Stomach (tissue), 4 donors: ENCODE measurements at regions not wholly inside any gene's neighbourhood (a gene's known extent, or its start where the extent isn't known, plus 50 kb on each side); places are given as distances from the start of the nearest gene placed in this dataset.

Experiments
- POLR2A ChIP-seq, 4 donors: fragments of 450-650 bp; IDR thresholded peaks; one replicate each; pipeline ENCODE4 v1.6.1; 2016; ENCODE audit warnings: antibody characterized with exemption in 4 of 4, control low read depth in 2 of 4, mild to moderate bottlenecking in 1 of 4, moderate library complexity in 1 of 4
- TF ChIP-seq, protein P1 (sequence below), 7 experiments: fragments of 450-650 bp in 4 of 7; fragments of 200-600 bp in 3 of 7; sonication (generic) in 3 of 7; IDR thresholded peaks; one replicate each; pipeline ENCODE4 v1.5.1; 2016 to 2019; ENCODE audit warnings: antibody characterized with exemption in 7 of 7, control low read depth in 2 of 7, mild to moderate bottlenecking in 1 of 7

DNA sequence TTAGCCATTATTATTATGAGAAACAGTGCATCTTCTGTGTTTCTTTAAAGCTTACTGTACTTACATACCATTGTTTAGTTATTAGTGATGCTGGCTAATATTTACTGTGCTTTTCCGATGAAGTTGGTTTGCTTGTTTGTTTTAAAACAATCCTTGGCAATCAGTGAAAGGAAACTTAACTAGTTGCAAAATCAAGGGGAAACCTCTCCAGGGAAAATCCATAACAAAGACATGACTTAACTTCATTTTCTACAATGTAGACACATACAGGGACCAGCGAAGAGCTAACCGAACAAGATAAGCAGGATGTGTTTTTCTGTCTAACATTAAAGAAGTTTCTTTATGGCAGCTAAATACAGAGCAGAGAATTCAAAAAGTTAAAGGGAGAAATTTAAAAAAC is 102.5 kb upstream of the PARP11 start:
- no peak for TF ChIP-seq POLR2A (IDR thresholded peaks at IDR 0.05)
- TF ChIP-seq, protein P1, sequence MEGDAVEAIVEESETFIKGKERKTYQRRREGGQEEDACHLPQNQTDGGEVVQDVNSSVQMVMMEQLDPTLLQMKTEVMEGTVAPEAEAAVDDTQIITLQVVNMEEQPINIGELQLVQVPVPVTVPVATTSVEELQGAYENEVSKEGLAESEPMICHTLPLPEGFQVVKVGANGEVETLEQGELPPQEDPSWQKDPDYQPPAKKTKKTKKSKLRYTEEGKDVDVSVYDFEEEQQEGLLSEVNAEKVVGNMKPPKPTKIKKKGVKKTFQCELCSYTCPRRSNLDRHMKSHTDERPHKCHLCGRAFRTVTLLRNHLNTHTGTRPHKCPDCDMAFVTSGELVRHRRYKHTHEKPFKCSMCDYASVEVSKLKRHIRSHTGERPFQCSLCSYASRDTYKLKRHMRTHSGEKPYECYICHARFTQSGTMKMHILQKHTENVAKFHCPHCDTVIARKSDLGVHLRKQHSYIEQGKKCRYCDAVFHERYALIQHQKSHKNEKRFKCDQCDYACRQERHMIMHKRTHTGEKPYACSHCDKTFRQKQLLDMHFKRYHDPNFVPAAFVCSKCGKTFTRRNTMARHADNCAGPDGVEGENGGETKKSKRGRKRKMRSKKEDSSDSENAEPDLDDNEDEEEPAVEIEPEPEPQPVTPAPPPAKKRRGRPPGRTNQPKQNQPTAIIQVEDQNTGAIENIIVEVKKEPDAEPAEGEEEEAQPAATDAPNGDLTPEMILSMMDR (IDR thresholded peaks at IDR 0.05) = no peak
